IMR-90 (cell line): ENCODE measurements at regions not wholly inside any gene's neighbourhood (a gene's known extent, or its start where the extent isn't known, plus 50 kb on each side); places are given as distances from the start of the nearest gene placed in this dataset.

Experiments used
- ATAC-seq: fragments of 200-7000 bp; cut with Tn5 transposase; 2 replicates; pipeline ENCODE4 v1.9.1; 2020; ENCODE audit warnings: low read depth, mild to moderate bottlenecking, moderate library complexity
- BruUV-seq: library from RNA; stranded (reverse); fragments of 400-500 nt; replicated peaks from 2 replicates; lab custom pipeline; 2021; lab: Mats Ljungman, UMichigan
- CTCF ChIA-PET: fragments of 300-600 bp; formaldehyde crosslinking; extraction: SDS; loops from one replicate; lab custom pipeline; 2021; ENCODE audit warnings: antibody characterized with exemption; lab: Yijun Ruan, JAX
- POLR2A ChIA-PET: fragments of 300-600 bp; sonication (Branson Sonifier 250); formaldehyde crosslinking; loops from one replicate; lab custom pipeline; 2022; ENCODE audit warnings: antibody characterized with exemption; ENCODE audit not compliant: unreplicated experiment; lab: Charles Lee
- DNase-seq: peaks from one replicate; pipeline ENCODE4 v3.0.0; 2013
- H2AFZ ChIP-seq: replicated peaks from 2 replicates; pipeline ENCODE3; 2013; ENCODE audit warnings: low read length, mild to moderate bottlenecking; ENCODE audit not compliant: poor library complexity
- H2AK5ac ChIP-seq: 2 replicates; pipeline ENCODE4 v1.6.1; 2013; ENCODE audit warnings: low read depth, low read length, inconsistent platforms
- H2AK9ac ChIP-seq: replicated peaks from 2 replicates; pipeline ENCODE3; 2013; ENCODE audit warnings: mild to moderate bottlenecking, low read depth, low read length, moderate library complexity; ENCODE audit not compliant: poor library complexity
- H2BK120ac ChIP-seq: 2 replicates; pipeline ENCODE4 v1.6.1; 2013; ENCODE audit warnings: low read depth, low read length, inconsistent platforms
- H2BK15ac ChIP-seq: 3 replicates; pipeline ENCODE4 v1.6.1; 2013; ENCODE audit warnings: low read depth, low read length, inconsistent platforms
- H2BK20ac ChIP-seq: 2 replicates; pipeline ENCODE4 v1.6.1; 2013; ENCODE audit warnings: low read depth, mild to moderate bottlenecking, inconsistent platforms, low read length, moderate library complexity
- H2BK5ac ChIP-seq: 2 replicates; pipeline ENCODE4 v1.6.1; 2013; ENCODE audit warnings: mild to moderate bottlenecking, low read depth, low read length, inconsistent platforms; ENCODE audit not compliant: poor library complexity, severe bottlenecking
- H3K14ac ChIP-seq: replicated peaks from 2 replicates; pipeline ENCODE4 v1.6.1; 2013; ENCODE audit warnings: low read depth, low read length, inconsistent platforms
- H3K18ac ChIP-seq: 2 replicates; pipeline ENCODE4 v1.6.1; 2013; ENCODE audit warnings: low read depth, low read length, control low read depth
- H3K23ac ChIP-seq: 2 replicates; pipeline ENCODE4 v1.6.1; 2013; ENCODE audit warnings: low read depth, low read length, inconsistent platforms
- H3K27ac ChIP-seq: 2 replicates; pipeline ENCODE4 v1.5.1; 2013; ENCODE audit warnings: mild to moderate bottlenecking, control low read depth, low read length; ENCODE audit not compliant: insufficient read depth
- H3K27me3 ChIP-seq: 2 replicates; pipeline ENCODE4 v1.6.1; 2013; ENCODE audit warnings: low read length; ENCODE audit not compliant: control insufficient read depth, insufficient read depth
- H3K36me3 ChIP-seq: 2 replicates; pipeline ENCODE4 v1.6.1; 2013; ENCODE audit warnings: low read length, mixed read lengths; ENCODE audit not compliant: control insufficient read depth, insufficient read depth
- H3K4ac ChIP-seq: 2 replicates; pipeline ENCODE4 v1.6.1; 2013; ENCODE audit warnings: low read depth, low read length, inconsistent platforms
- H3K4me1 ChIP-seq: 2 replicates; pipeline ENCODE4 v1.6.1; 2013; ENCODE audit warnings: low read length, mixed read lengths; ENCODE audit not compliant: control insufficient read depth, insufficient read depth
- H3K4me2 ChIP-seq: 2 replicates; pipeline ENCODE4 v1.6.1; 2013; ENCODE audit warnings: low read depth, mild to moderate bottlenecking, control low read depth, low read length, moderate library complexity
- H3K4me3 ChIP-seq: 2 replicates; pipeline ENCODE4 v1.5.1; 2013; ENCODE audit warnings: low read depth, mild to moderate bottlenecking, control low read depth, low read length, moderate library complexity; ENCODE audit not compliant: insufficient read depth
- H3K56ac ChIP-seq: 2 replicates; pipeline ENCODE4 v1.6.1; 2013; ENCODE audit warnings: low read length, inconsistent platforms; ENCODE audit not compliant: insufficient read depth; ENCODE audit errors: extremely low read depth
- H3K79me1 ChIP-seq, 2 experiments: 2 replicates each; pipeline ENCODE4 v1.6.1; 2013; ENCODE audit warnings: low read length in 2 of 2, inconsistent platforms in 1 of 2, low read depth in 1 of 2
- H3K9ac ChIP-seq: 2 replicates; pipeline ENCODE4 v1.6.1; 2013; ENCODE audit warnings: low read depth, low read length, control low read depth
- H3K9me1 ChIP-seq: 2 replicates; pipeline ENCODE4 v1.6.1; 2013; ENCODE audit warnings: low read length, inconsistent platforms; ENCODE audit not compliant: insufficient read depth
- H3K9me3 ChIP-seq: 2 replicates; pipeline ENCODE4 v1.6.1; 2013; ENCODE audit warnings: low read length; ENCODE audit not compliant: control insufficient read depth, insufficient read depth
- H4K20me1 ChIP-seq: 2 replicates; pipeline ENCODE4 v1.6.1; 2013; ENCODE audit warnings: low read length, inconsistent platforms; ENCODE audit not compliant: insufficient read depth
- H4K5ac ChIP-seq: 2 replicates; pipeline ENCODE4 v1.6.1; 2013; ENCODE audit warnings: mild to moderate bottlenecking, low read depth, low read length, control low read depth
- H4K8ac ChIP-seq, 2 experiments: 2 replicates each; pipeline ENCODE4 v1.6.1; 2013; ENCODE audit warnings: low read depth in 2 of 2, low read length in 2 of 2, control low read depth in 1 of 2, inconsistent platforms in 1 of 2
- H4K91ac ChIP-seq: 2 replicates; pipeline ENCODE4 v1.6.1; 2013; ENCODE audit warnings: low read depth, low read length, inconsistent platforms; ENCODE audit not compliant: insufficient read depth
- CHD1 ChIP-seq: IDR thresholded peaks from 2 replicates; pipeline ENCODE4 v1.6.1; 2012; ENCODE audit warnings: low read depth, low read length, improper control_type of control experiment
- FOS ChIP-seq: fragments of 150-350 bp; IDR thresholded peaks from 2 replicates; pipeline ENCODE4 v1.6.1; 2016; ENCODE audit warnings: low read depth, low read length
- MAFK ChIP-seq: IDR thresholded peaks from 2 replicates; pipeline ENCODE4 v1.6.1; 2012; ENCODE audit warnings: low read depth, low read length, improper control_type of control experiment
- MAZ ChIP-seq: IDR thresholded peaks from 2 replicates; pipeline ENCODE4 v1.6.1; 2012; ENCODE audit warnings: low read depth, mild to moderate bottlenecking, low read length, improper control_type of control experiment, moderate library complexity, borderline replicate concordance
- MXI1 ChIP-seq: IDR thresholded peaks from 2 replicates; pipeline ENCODE4 v1.6.1; 2012; ENCODE audit warnings: low read depth, mild to moderate bottlenecking, low read length, moderate library complexity, borderline replicate concordance
- POLR2A ChIP-seq: IDR thresholded peaks from 2 replicates; pipeline ENCODE4 v1.6.1; 2012; ENCODE audit warnings: mild to moderate bottlenecking, low read depth, low read length
- USF2 ChIP-seq: fragments of 150-350 bp; IDR thresholded peaks from 2 replicates; pipeline ENCODE4 v1.6.1; 2017; ENCODE audit warnings: mild to moderate bottlenecking, antibody characterized with exemption, low read length, low read depth
- WGBS, 2 experiments: methylation state at CpG; one replicate each; pipeline versions ENCODE4 v1.1.5 to v1.1.7; 2013; ENCODE audit warnings: missing lambda C conversion rate in 2 of 2; ENCODE audit not compliant: insufficient read length in 1 of 2; ENCODE audit errors: extremely low coverage in 2 of 2; 5-methylcytosine and 5-hydroxymethylcytosine counted together
- dilution Hi-C: fragments of 300-500 bp; cut with HindIII; formaldehyde crosslinking; loops from one replicate; pipeline ENCODE4 v1.14.3; 2018; ENCODE audit warnings: low sequenced_read_pairs; ENCODE audit not compliant: unreplicated experiment
- in situ Hi-C: fragments of 300-500 bp; cut with MboI; formaldehyde crosslinking; loops from 3 replicates; pipeline ENCODE4 v1.14.3; 2019; ENCODE audit warnings: low sequenced_read_pairs, inconsistent platforms, mixed read lengths
- intact Hi-C: fragments of 100-400 bp; cut with micrococcal nuclease; formaldehyde crosslinking; loops from 2 replicates; pipeline ENCODE4 v1.10.0; 2022
- TF ChIP-seq, protein P1 (sequence below): fragments of 150-350 bp; IDR thresholded peaks from 2 replicates; pipeline ENCODE4 v1.6.1; 2016; ENCODE audit warnings: low read depth, mild to moderate bottlenecking, low read length, moderate library complexity, borderline replicate concordance

DNA sequence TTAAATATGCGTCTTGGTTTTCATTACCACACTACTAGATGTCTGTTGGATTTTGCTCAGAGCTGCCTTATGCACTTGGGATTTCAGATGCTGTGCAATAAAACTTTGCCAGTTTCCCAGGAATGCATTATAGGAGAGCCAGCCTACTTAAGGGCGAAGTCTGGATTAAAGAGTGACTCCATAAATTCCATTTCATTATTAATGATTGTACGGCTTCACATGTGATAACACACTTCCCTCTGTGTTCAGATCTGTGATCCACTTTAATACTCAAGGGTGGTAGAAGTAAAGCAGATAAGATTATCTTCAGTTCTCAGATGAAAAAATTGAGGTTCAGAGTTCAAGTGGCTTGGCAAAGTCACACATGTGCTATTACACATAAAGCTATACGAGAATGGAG lies 110.2 kb downstream of the C11orf91 start:
- Histone ChIP-seq H3K4me2 (no peak overlapping the region), H3K9me3 (peaks cover 3% of the 10 kb centered on the region; the same call in 1 of the 2 replicates), H3K27me3 (no peaks in the 10 kb centered on the region), H3K18ac (no peak overlapping the region), H3K9me1 (no peaks in the 10 kb centered on the region), H2AK9ac (no peak overlapping the region), H3K4me1 (no peaks in the 10 kb centered on the region), H4K8ac (no peak overlapping the region), H4K20me1 (no peaks in the 10 kb centered on the region), H3K4me3 (no peak overlapping the region), H2AK5ac (no peak overlapping the region), H3K9ac (no peak overlapping the region), H3K36me3 (no peaks in the 10 kb centered on the region), H3K4ac (no peak overlapping the region), H2BK20ac (no peak overlapping the region), H2BK15ac (no peak overlapping the region), H3K79me1 (no peaks in the 10 kb centered on the region), H4K5ac (no peak overlapping the region), H3K27ac (no peak overlapping the region), H4K91ac (no peak overlapping the region), H2AFZ (no peak overlapping the region), H3K23ac (no peak overlapping the region), H2BK5ac (no peak overlapping the region), H3K56ac (no peak overlapping the region), H3K14ac (no peak overlapping the region), H2BK120ac (no peak overlapping the region)
- WGBS, 2 experiments, result no CpG with 5 or more reads among the region's 4 CpGs
- intact Hi-C loops (no loop called here), in situ Hi-C loops (no loop called here), dilution Hi-C loops (no loop called here)
- CTCF ChIA-PET, result interaction anchor here (1.1 kb wide), 1 partner anchor 11 kb away, joined by 3 read pairs; no protein-coding TSS in a partner anchor
- no peak for TF ChIP-seq MXI1
- no peak for TF ChIP-seq USF2
- TF ChIP-seq, protein P1, sequence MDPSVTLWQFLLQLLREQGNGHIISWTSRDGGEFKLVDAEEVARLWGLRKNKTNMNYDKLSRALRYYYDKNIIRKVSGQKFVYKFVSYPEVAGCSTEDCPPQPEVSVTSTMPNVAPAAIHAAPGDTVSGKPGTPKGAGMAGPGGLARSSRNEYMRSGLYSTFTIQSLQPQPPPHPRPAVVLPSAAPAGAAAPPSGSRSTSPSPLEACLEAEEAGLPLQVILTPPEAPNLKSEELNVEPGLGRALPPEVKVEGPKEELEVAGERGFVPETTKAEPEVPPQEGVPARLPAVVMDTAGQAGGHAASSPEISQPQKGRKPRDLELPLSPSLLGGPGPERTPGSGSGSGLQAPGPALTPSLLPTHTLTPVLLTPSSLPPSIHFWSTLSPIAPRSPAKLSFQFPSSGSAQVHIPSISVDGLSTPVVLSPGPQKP, result no peak
- TF ChIP-seq MAFK, result no peak
- TF ChIP-seq FOS, result no peak
- TF ChIP-seq MAZ, result no peak
- TF ChIP-seq CHD1, result no peak
- no peak for TF ChIP-seq POLR2A
- BruUV-seq, result no TSS peak
- POLR2A ChIA-PET, result no interaction called here
- no peak for DNase-seq
- no peak for ATAC-seq
